Osteocyte (in vitro differentiated cells): ENCODE measurements at regions not wholly inside any gene's neighbourhood (a gene's known extent, or its start where the extent isn't known, plus 50 kb on each side); places are given as distances from the start of the nearest gene placed in this dataset.

ENCODE experiments used
- DNase-seq: peaks from one replicate; pipeline ENCODE4 v3.0.0; 2021; ENCODE audit warnings: mixed read lengths; ENCODE audit not compliant: unreplicated experiment; ENCODE audit errors: extremely low spot score
- H3K27ac Mint-ChIP-seq: one replicate; pipeline ENCODE4 v1.8.0; 2021; ENCODE audit warnings: mild to moderate bottlenecking, mixed read lengths; ENCODE audit not compliant: unreplicated experiment
- H3K27me3 Mint-ChIP-seq: one replicate; pipeline ENCODE4 v1.8.0; 2021; ENCODE audit warnings: mixed read lengths; ENCODE audit not compliant: unreplicated experiment
- H3K36me3 Mint-ChIP-seq: one replicate; pipeline ENCODE4 v1.8.0; 2021; ENCODE audit warnings: mixed read lengths; ENCODE audit not compliant: unreplicated experiment
- H3K4me1 Mint-ChIP-seq: one replicate; pipeline ENCODE4 v1.8.0; 2021; ENCODE audit warnings: mixed read lengths; ENCODE audit not compliant: unreplicated experiment
- H3K4me3 Mint-ChIP-seq: one replicate; pipeline ENCODE4 v1.8.0; 2021; ENCODE audit warnings: mild to moderate bottlenecking, moderate library complexity, mixed read lengths; ENCODE audit not compliant: unreplicated experiment
- H3K9me3 Mint-ChIP-seq: one replicate; pipeline ENCODE4 v1.8.0; 2021; ENCODE audit warnings: mixed read lengths; ENCODE audit not compliant: unreplicated experiment
- TF ChIP-seq, protein P1 (sequence below): fragments of 200-600 bp; sonication (generic); IDR thresholded peaks from 2 replicates; pipeline ENCODE4 v1.5.0; 2021; ENCODE audit warnings: antibody characterized with exemption, mild to moderate bottlenecking, moderate library complexity

DNA sequence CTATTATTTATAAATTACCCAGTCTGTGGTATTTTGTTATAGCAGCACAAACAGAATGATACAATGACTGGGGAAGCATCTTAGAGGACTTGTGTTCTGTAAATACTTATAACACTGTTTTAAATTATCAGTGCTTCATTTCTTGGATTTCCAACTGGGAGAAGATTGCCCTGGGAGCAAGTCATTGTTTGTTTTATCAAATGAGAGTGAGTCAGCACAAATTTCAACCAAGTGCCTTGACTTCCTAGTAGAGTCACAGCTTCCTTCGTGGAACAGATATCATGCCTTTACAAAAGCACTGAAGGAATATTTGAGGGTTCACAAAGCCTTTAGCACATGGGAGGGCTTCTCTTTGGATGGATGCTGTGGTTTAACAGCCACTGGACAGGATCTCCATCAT is 234.1 kb downstream of the KTN1 start:
- Mint-ChIP-seq H3K4me1 (peaks cover 10% of the 10 kb centered on the region), H3K27ac (peak overlapping the region; percentile 50), H3K4me3 (no peak overlapping the region), H3K36me3 (no peaks in the 10 kb centered on the region), H3K27me3 (peaks cover 4% of the 10 kb centered on the region), H3K9me3 (peaks cover 16% of the 10 kb centered on the region)
- DNase-seq = no peak
- TF ChIP-seq, protein P1, sequence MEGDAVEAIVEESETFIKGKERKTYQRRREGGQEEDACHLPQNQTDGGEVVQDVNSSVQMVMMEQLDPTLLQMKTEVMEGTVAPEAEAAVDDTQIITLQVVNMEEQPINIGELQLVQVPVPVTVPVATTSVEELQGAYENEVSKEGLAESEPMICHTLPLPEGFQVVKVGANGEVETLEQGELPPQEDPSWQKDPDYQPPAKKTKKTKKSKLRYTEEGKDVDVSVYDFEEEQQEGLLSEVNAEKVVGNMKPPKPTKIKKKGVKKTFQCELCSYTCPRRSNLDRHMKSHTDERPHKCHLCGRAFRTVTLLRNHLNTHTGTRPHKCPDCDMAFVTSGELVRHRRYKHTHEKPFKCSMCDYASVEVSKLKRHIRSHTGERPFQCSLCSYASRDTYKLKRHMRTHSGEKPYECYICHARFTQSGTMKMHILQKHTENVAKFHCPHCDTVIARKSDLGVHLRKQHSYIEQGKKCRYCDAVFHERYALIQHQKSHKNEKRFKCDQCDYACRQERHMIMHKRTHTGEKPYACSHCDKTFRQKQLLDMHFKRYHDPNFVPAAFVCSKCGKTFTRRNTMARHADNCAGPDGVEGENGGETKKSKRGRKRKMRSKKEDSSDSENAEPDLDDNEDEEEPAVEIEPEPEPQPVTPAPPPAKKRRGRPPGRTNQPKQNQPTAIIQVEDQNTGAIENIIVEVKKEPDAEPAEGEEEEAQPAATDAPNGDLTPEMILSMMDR = no peak

DNA sequence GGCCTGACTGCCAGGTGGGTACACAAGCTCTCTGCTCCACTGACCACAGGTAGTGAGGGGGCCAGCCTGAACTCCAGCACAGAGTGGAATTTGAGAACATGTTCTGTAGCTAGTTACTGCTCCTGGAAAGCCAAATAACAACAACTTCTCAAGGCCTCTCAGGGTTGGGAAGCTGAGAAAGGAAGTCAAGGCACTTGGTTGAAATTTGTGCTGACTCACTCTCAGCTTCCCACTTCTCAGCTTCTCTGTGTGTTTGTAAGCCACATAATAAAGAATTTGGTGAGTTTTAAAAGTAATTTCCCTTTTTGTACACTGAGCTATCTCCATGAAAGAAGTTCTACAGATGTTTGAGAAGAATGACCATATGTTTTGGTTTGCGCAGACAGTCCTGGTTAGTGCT is 234.9 kb downstream of the KTN1 start:
- H3K9me3 Mint-ChIP-seq = peaks cover 15% of the 10 kb centered on the region
- no peaks in the 10 kb centered on the region for H3K36me3 Mint-ChIP-seq
- H3K4me3 Mint-ChIP-seq = no peak overlapping the region
- TF ChIP-seq, protein P1 = no peak
- peaks cover 10% of the 10 kb centered on the region for H3K4me1 Mint-ChIP-seq
- H3K27ac Mint-ChIP-seq = peak overlapping the region; percentile 59
- peaks cover 4% of the 10 kb centered on the region for H3K27me3 Mint-ChIP-seq
- no peak for DNase-seq

GRCh38 chr14:55816225-55816624 is 236.2 kb downstream of the KTN1 start:
- DNase-seq = no peak
- Mint-ChIP-seq H3K4me1 (peaks cover 10% of the 10 kb centered on the region), H3K27me3 (no peaks in the 10 kb centered on the region), H3K36me3 (no peaks in the 10 kb centered on the region), H3K9me3 (peaks cover 5% of the 10 kb centered on the region), H3K4me3 (no peak overlapping the region), H3K27ac (no peak overlapping the region)
- TF ChIP-seq, protein P1 = no peak

- Mint-ChIP-seq H3K27me3 (peaks cover 21% of the 10 kb centered on the region), H3K4me1 (peaks cover under 1% of the 10 kb centered on the region), H3K9me3 (peaks cover 18% of the 10 kb centered on the region), H3K36me3 (no peaks in the 10 kb centered on the region), H3K4me3 (no peak overlapping the region), H3K27ac (no peak overlapping the region)
- DNase-seq = no peak
- TF ChIP-seq, protein P1 = no peak
These were observed 239.8 kb downstream of the KTN1 start for GRCh38 chr14:55819610-55820304.

- H3K27ac Mint-ChIP-seq = no peak overlapping the region
- DNase-seq = no peak
- TF ChIP-seq, protein P1 = no peak
- H3K4me3 Mint-ChIP-seq = no peak overlapping the region
- H3K4me1 Mint-ChIP-seq = no peaks in the 10 kb centered on the region
- H3K27me3 Mint-ChIP-seq = peaks cover 28% of the 10 kb centered on the region
- H3K9me3 Mint-ChIP-seq = peaks cover 13% of the 10 kb centered on the region
- H3K36me3 Mint-ChIP-seq = no peaks in the 10 kb centered on the region
These were observed 242.9 kb downstream of the KTN1 start for GRCh38 chr14:55822906-55823305.
